ENCODE measurements at regions not wholly inside any gene's neighbourhood (a gene's known extent, or its start where the extent isn't known, plus 50 kb on each side); places are given as distances from the start of the nearest gene placed in this dataset.
"Not testable (repeated sequence)": the region's sequence is repeated elsewhere in the genome, so short reads cannot be mapped to it uniquely, and the experiment has no call there.

DNA sequence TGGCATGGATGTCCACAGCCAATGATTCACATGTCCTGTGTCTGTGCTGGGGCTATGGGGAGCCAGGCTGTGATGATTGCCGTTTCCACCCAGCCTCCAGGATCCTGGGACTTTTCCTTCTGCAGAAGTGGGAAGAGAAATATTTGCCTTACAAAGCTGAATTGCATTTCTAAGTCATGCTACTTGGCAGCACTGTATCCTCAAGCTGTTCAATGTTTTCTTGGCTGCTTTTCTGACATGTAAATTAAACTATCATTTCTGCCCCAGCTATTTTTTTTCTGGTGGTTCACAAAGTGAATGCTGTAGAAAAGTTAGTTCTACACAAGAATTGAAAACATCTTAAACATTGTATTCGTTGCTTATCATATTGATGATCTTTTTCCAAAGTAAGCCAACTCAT is 51.9 kb upstream of the TCERG1L start:
- DNase-seq (ENCODE audit: low read depth in 2 of 2), result no peak

GRCh38 chr10:131371571-131371970 is 60.0 kb upstream of the TCERG1L start:
- DNase-seq (ENCODE audit: low read depth in 2 of 2), result no peak

DNA sequence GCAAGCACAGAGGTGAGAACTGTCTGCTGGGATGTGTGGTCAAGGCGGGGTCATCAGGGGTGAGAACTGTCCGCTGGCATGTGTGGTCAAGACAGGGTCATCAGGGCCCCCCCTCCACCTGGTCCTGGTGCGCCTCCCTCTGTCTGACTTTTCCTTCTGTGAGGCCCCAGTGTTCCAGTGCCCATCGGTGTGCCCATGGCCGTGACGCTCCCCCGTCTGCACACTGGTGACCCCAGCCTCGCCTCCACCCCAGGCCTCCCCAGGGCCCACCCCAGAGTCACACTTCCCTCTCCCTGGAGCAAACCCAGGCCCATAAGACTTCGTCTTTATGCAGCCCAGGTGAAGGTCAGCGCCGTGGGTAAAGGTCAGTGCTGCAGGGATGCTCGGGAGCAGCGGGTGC is 70.1 kb upstream of the TCERG1L start:
- DNase-seq (ENCODE audit: low read depth in 2 of 2), result no peak

- DNase-seq (ENCODE audit: low read depth in 2 of 2), result not testable (repeated sequence)
Measured at GRCh38 chr10:131385161-131385872, 73.8 kb upstream of the TCERG1L start.

- no peak for DNase-seq (ENCODE audit: low read depth in 2 of 2)
Measured at GRCh38 chr10:131387018-131387529, 75.6 kb upstream of the TCERG1L start.

DNA sequence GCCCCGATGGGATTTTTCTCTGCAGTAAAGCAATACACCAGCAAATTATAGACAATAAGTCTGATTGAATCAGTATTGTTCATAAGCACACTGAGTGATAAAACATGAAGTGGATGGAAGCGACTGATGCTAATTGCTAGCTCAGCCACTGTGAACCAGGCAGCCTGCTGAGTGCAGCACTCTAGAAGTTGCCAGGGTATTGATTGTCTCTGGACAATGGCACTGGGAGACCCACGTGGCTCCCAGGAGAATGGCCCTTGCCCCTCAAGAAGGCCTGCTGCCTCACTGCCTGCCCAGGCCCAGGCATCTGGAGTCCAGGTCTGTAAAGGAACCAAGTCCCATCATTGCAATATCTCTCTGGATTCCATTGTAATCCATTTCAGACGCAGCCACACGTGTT is 80.4 kb upstream of the TCERG1L start:
- no peak for DNase-seq (ENCODE audit: low read depth in 2 of 2)

DNA sequence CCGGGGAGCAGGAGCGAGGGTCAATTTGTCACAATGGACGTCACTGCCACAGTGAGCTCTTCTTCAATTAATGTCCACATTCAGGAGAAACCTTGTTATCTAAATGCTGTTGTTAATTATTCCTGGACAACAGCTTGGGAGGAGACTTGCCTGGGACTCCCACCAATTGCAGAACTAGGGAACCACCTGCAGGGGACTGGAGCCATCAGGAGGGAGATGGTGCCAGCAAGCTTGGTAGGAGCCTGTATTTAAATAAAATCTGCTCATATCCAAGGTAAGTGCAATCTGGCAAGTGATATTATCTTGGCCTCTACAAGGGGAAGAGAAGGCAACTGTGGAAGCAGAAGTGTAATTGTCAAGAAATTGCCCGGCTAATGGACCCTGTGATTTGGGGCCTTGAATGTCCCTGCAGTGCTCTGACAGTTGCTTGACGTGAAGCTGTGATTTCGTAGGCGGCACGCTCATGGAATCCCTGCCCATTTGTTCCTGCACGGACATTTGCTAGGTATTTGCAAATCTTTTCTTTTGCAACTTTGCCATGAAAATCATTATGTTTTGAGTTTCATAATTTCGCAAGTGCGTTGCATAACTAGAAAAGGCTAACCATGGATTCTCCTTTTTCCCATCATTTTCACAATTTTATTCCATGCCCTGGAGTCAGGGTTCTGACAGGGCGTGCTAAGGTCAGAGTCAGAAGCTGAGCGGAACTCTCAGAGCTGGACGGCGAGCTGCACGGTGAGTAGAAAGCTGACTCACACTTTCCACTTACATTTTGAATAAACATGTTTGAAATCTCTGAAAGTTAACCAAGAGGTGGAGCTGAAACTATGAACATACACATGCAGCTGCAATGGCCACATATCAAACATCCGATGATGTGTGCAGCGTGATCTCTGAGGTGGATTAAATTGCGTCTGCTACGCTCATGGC is 84.9 kb upstream of the TCERG1L start:
- DNase-seq (ENCODE audit: low read depth in 2 of 2), result no peak

DNA sequence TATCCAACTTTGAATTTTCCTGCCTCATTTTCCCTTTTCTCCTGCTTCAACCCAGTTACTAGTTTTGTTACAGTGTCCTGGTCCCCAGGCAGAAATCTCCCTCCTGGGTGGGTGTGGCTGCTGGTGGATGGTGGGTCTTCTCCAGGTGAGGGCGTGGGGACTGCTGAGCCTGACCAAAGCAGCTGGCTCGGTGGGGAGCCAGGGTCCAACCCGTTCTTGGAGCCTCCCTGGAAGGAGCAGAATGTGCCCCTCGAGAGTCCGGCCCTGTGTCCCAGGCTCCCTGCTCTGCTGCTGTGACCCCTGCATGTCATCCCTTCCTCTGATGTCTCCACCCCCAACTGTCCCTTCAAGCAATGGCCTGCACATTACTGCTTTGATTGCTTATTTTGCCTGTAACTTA is 86.6 kb upstream of the TCERG1L start:
- DNase-seq (ENCODE audit: low read depth in 2 of 2), result no peak

- no peak for DNase-seq (ENCODE audit: low read depth in 2 of 2)
Measured at GRCh38 chr10:131399981-131400380, 88.5 kb upstream of the TCERG1L start.

DNA sequence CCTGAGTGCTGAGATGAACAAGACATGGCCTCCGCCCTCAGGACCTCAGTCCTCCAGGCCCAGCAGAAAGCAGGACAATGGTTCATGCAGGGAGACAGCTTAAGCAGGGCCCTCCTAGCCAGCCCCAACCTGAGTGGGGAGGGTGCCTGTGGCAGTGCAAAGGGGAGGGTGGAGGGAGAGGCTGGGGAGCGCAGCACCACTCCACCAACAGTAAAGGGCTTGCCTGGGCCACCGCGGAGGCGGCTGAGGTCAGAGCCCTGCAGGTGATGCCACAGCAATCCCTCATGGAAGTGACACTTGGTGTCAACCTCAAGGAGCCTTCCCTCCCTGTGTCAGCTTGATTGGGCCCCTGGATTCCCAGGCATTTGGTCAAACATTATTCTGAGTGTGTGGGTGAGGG is 89.0 kb upstream of the TCERG1L start:
- DNase-seq (ENCODE audit: low read depth in 2 of 2), result no peak

GRCh38 chr10:131402771-131403650 is 91.5 kb upstream of the TCERG1L start:
- no peak for DNase-seq (ENCODE audit: low read depth in 2 of 2)

DNA sequence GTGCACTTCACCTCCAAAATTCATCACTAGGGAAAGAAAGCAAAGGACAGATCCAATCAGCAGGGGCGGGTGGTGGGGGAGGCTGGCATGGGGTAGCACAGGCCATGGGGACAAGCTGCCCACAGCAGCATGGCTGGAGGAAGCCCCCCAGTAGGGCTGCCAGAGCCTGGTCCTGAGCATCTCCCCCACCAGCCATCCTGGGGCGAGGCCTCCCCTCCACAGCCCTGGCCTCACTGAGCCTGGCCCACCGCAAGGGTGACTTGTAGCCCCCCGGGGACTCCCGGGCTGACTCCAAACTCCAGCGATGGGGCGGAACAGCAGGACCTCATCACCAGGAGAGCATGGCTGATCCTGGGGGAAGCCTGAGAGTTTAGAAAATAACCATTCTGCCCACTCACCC is 92.4 kb upstream of the TCERG1L start:
- DNase-seq (ENCODE audit: low read depth in 2 of 2), result no peak

GRCh38 chr10:131404886-131405285 is 93.4 kb upstream of the TCERG1L start:
- DNase-seq (ENCODE audit: low read depth in 2 of 2), result no peak

DNA sequence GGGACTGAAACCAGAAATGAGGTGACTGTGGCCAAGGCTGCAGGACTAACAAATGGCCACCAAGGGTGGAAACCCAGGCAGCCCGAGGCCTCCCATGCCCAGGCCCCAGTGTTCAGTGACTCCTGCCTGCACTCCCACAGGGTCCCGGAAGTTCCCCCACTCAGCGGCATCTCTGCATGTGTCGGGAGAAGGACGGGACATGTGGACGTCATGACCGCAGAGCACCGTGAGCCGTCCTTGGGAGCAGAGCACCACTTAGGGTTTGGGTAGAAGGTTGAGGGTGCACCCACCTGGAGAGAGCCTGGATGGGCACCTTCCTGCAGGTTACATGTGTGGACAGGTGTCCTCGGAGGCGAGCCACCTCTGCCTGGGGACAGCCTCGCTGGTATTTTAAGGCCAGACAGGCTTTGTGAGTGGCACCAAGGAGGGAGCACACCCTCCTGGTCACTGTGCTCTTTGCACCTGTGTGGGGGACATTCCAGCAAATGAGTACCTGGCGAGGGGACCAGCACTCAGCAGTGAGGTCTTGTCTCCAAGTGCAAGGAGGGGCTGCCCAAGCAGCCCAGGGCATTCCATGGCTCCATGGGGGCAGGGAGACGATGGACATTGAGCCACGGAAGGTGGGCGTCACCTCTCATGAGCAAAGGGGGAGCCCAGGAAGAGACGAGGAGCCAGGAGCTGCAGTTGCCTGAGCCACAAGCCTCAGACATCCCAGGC is 95.3 kb upstream of the TCERG1L start:
- no peak for DNase-seq (ENCODE audit: low read depth in 2 of 2)

DNA sequence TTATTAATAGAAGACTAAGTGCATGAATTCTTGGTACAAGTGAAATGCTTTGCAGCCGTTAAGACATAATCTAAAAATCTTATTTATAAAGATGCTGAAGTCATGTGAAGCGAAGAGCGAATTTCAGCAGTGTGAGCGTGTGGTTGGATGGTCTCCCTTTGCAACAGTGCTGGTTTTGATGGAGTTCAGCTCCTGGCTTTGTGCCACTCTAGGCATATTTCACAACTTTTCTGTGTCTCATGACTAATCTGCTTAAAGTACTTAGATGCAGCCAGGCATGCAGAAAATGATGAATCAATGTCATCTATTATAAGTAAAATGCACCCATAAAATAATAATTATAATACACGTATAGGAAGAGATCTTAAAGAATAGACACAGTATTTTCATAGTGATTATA is 107.2 kb upstream of the TCERG1L start:
- no peak for DNase-seq (ENCODE audit: low read depth in 2 of 2)

DNA sequence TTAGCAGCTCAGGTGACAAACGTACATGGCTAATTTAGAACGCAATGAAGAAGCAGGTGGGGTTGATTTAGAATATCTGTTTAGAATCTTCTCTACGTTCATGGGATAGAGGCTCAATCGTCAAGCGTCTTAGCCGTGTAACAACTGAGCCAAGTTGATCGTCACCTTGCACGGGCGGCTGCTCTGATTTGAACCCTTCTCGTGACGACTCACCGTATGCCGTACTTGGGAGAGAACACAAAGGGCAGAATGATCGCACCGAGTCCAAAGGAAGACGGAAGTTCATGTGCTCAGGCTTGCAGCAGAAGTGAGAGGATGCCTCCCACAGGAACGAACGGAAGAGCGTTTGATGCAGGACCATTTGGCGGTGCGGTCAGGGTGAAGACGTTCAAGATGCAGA is 108.3 kb upstream of the TCERG1L start:
- DNase-seq (ENCODE audit: low read depth in 2 of 2), result no peak

DNA sequence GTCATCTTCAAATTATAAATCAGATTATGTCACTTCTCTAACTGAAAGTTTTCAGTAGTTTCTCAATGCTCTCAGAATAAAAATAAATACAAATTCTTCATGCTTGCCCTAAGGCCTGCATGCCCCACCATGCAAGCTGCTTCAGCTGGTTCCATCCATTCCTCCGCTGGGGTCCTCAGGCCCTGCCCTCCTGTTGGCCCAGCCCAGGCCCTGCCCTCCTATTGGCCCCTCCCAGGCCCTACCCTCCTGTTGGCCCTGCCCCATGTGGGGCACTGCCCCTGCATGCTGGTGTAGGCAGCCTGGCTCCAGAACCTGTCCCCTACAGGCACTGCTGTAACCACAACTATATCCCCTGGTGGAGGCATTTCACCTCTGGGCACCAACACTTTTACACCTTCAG is 109.3 kb upstream of the TCERG1L start:
- DNase-seq (ENCODE audit: low read depth in 2 of 2), result no peak

DNA sequence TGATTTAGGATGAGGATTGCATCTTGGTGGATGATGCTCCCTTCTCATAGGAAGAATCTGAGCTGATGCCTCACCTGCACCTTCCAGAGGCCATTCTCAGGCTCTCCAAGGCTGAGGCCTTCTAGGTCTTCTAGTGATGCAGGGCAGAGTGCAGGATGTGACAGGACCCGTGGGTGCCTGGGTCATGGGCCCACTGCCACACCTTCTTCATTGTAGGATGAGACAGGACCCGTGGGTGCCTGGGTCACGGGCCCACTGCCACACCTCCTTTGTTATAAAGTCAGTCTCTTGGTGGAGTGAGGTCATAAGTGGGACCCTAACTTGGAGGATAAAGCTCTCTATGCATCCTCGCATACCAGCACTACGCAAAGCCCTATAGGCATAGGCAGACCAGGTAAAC is 109.9 kb upstream of the TCERG1L start:
- DNase-seq (ENCODE audit: low read depth in 2 of 2), result no peak

GRCh38 chr10:131422731-131423130 is 111.2 kb upstream of the TCERG1L start:
- DNase-seq (ENCODE audit: low read depth in 2 of 2), result no peak

DNA sequence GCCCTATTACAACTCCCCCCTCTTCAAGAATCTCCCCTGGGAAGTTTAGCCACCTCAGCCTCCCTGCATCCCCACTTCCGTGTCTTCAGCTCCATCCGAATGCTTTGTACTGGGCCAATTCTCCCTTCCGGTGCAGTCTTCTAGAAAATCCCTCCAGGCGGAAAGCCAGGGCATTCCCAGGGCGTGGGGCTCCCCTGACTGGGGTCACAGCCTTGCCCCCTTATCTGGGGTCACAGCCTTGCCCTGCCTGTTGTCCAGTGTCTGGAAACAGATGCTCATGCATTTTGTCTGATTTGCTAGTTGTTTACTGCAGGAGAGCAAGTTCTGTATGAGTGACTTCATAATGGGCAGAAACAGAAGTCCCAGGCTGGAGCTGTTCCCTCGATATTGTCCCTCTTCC is 112.5 kb upstream of the TCERG1L start:
- DNase-seq (ENCODE audit: low read depth in 2 of 2), result no peak

DNA sequence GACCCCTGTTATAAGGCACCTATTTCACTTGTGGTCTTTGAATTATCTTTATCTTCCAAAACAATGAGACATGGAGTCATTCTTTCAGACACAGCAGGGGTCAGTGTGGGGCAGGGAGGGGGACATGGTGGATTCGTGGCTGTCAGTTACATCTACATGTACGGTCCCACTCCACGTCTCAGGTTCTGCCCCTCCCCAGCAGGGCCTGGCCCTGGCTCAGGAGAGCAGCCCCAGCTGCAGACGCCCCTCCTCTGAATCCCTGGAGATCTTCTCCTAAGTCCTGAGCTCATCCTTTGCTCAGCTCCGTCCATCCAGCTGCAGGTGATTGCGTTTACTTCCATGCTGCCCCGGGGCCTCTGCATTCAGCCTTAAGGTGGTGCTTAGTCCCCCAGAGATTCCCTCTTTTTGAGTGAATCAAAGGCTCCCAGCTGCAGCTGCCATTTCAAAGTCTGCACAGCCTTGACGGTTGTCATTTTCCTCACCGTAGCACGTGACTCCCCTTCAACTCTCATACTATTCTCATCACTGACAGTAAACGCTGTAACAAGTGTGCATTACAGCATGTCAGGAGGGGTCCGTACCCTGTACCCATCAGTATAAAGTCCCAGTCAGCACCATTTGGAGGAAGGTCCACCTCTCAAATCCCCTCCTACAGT is 113.4 kb upstream of the TCERG1L start:
- no peak for DNase-seq (ENCODE audit: low read depth in 2 of 2)
